Heart right ventricle (tissue), 16 donors: ENCODE measurements at regions not wholly inside any gene's neighbourhood (a gene's known extent, or its start where the extent isn't known, plus 50 kb on each side); places are given as distances from the start of the nearest gene placed in this dataset.

Experiments used
- ATAC-seq, 8 donors: fragments of 200-7000 bp; cut with Tn5 transposase; one replicate each; pipeline ENCODE4 v1.9.1; 2020; ENCODE audit warnings: mild to moderate bottlenecking in 8 of 8, moderate library complexity in 8 of 8, moderate number of reproducible peaks in 1 of 8
- DNase-seq, 2 donors: peaks; one replicate each; pipeline ENCODE4 v3.0.0-alpha.2; 2020
- H3K27ac ChIP-seq, 10 donors: fragments of 200-600 bp; sonication (generic) in 2 of 10; one replicate each; pipeline versions ENCODE4 v1.5.0 to v1.8.0; 2020 to 2022; ENCODE audit warnings: mild to moderate bottlenecking in 3 of 10
- H3K27me3 ChIP-seq, 7 donors: fragments of 200-600 bp; one replicate each; pipeline ENCODE4 v1.8.0; 2021 to 2022; ENCODE audit warnings: mild to moderate bottlenecking in 2 of 7
- H3K36me3 ChIP-seq, 9 donors: fragments of 200-600 bp; sonication (generic) in 1 of 9; one replicate each; pipeline versions ENCODE4 v1.5.0 to v1.8.0; 2020 to 2022; ENCODE audit warnings: mild to moderate bottlenecking in 2 of 9
- H3K4me1 ChIP-seq, 9 donors: fragments of 200-600 bp; sonication (generic) in 1 of 9; one replicate each; pipeline versions ENCODE4 v1.5.0 to v1.8.0; 2020 to 2022; ENCODE audit warnings: mild to moderate bottlenecking in 4 of 9
- H3K4me3 ChIP-seq, 10 donors: fragments of 200-600 bp; sonication (generic) in 2 of 10; one replicate each; pipeline versions ENCODE4 v1.5.0 to v1.8.0; 2020 to 2022; ENCODE audit warnings: mild to moderate bottlenecking in 7 of 10, moderate library complexity in 2 of 10
- H3K9me3 ChIP-seq, 11 donors: fragments of 200-600 bp in 10 of 11; sonication (generic) in 2 of 11; one replicate each; pipeline versions ENCODE4 v1.5.0 to v1.8.0; 2013 to 2022; ENCODE audit warnings: mild to moderate bottlenecking in 2 of 11, control low read depth in 1 of 11, moderate library complexity in 1 of 11
- CTCF ChIP-seq, 9 donors: fragments of 200-600 bp; sonication (generic) in 2 of 9; IDR thresholded peaks; one replicate each; pipeline versions ENCODE4 v1.5.0 to v1.8.0; 2021 to 2022; ENCODE audit warnings: antibody characterized with exemption in 9 of 9, mild to moderate bottlenecking in 5 of 9, moderate library complexity in 1 of 9
- WGBS, 2 donors: extraction: QIAGEN DNeasy Blood & Tissue Kit; methylation state at CpG; one replicate each; pipeline ENCODE4 v1.1.7; 2013; ENCODE audit warnings: inconsistent platforms in 1 of 2; 5-methylcytosine and 5-hydroxymethylcytosine counted together
- intact Hi-C, 10 donors: fragments of 100-400 bp; cut with DNase I; formaldehyde crosslinking; loops; one replicate each; pipeline versions ENCODE4 v1.11.1 to v1.14.2; 2022
- donor health status: Arrhythmogenic right ventricular cardiomyopathy.
- donor health status: ischemic (EF 13 %, LVEDD 7.1; RV severe dilation, severe dysfunction).
- donor health status: healthy with polysubstance abuse.
- donor health status: DM: no; HTN: yes; CAD: no.
- donor health status: DM: no; HTN: no; CAD: no.
- donor health status: ischemic (EF 25% LVEDD 6.9; RV normal size, moderate dysfunction).
- donor health status: ischemic (EF 25% LVEDD 5.7; RV mildly dilated, moderate dysfunction).
- donor health status: healthy.
- donor health status: DM: yes; HTN: yes; CAD: no.
- donor health status: Ischemic cardiomyopathy.
- donor health status: ischemic (EF 35%, LVEDD 5.7; RV mildly dilated, moderate dysfunction).
- donor health status: nonischemic (EF 11% LVEDD 7.7; RV severe dilation, severe dysfunction).
- donor health status: DM: yes; HTN: yes; CAD: no.
- donor health status: PGD.
- donor health status: ischemic (EF 29% LVEDD 5.4; RV normal size, mild dysfunction).
- donor health status: nonischemic (EF 23%, LVEDD 6.1; RV moderate dilation, normal function).

DNA sequence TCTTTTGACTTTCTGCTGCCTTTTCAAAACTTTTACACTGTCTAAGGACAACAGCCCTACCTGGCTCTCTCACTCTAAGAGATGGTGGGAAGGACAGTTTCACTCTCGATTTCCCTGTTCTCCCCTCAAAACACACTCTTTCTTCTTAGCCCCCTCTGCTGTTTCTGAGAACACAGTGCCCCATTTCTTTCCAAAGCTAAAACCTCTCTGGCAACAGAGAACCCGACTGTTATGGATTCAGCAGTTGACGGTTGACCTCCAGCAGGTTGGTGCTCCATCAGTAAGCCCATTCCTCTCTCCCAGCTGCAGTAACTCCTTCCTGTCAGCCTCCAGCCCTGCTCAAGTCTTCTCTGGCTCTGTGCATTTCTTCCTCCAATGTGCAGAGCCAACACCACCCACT is 88.2 kb upstream of the ABCD3 start:
- TF ChIP-seq CTCF (IDR thresholded peaks at IDR 0.05): peak in 8 of 9 donors; percentile 38 to 71 (median 54)
- Histone ChIP-seq H3K36me3 (no peaks in the 10 kb centered on the region), H3K27me3 (peaks cover 0 to 16% (median 0%) of the 10 kb centered on the region in 7 donors), H3K4me1 (peaks cover 0 to 83% (median 58%) of the 10 kb centered on the region in 9 donors), H3K9me3 (no peaks in the 10 kb centered on the region), H3K27ac (peak overlapping the region in 9 of 10 donors; percentile 34 to 91 (median 78)), H3K4me3 (peak overlapping the region in 4 of 10 donors; percentile 5 to 18 (median 9))
- 31 to 32% methylated on average over 3 of the region's 3 CpGs for WGBS, 2 donors
- peak in 1 of 2 donors; percentile 24 for DNase-seq
- peak in 6 of 8 donors; percentile 28 to 54 (median 41) for ATAC-seq
- intact Hi-C loops: loop anchor here in 8 of 10 donors (2.0 to 10.0 kb wide), 8 partner anchors 83 to 423 kb away; partner anchors contain the start of genes ARHGAP29 (in 3 of the 8) and GCLM (in 1 of the 8)

GRCh38 chr1:94329276-94329675 is 88.9 kb upstream of the ABCD3 start:
- no peaks in the 10 kb centered on the region for H3K9me3 ChIP-seq
- no peak for ATAC-seq
- H3K4me1 ChIP-seq: peaks cover 0 to 83% (median 60%) of the 10 kb centered on the region in 9 donors
- H3K36me3 ChIP-seq: no peaks in the 10 kb centered on the region
- DNase-seq: no peak
- intact Hi-C loops: loop anchor here in 6 of 10 donors (5.0 kb wide), 3 partner anchors 82 to 92 kb away; partner anchors contain the start of gene ARHGAP29 (in 2 of the 6)
- 71 to 81% methylated on average over 4 of the region's 4 CpGs for WGBS, 2 donors
- peak overlapping the region in 3 of 10 donors; percentile 5 to 18 (median 6) for H3K4me3 ChIP-seq
- peaks cover 0 to 16% (median 0%) of the 10 kb centered on the region in 7 donors for H3K27me3 ChIP-seq
- TF ChIP-seq CTCF (IDR thresholded peaks at IDR 0.05): no peak
- H3K27ac ChIP-seq: peak overlapping the region in 9 of 10 donors; percentile 34 to 91 (median 78)

DNA sequence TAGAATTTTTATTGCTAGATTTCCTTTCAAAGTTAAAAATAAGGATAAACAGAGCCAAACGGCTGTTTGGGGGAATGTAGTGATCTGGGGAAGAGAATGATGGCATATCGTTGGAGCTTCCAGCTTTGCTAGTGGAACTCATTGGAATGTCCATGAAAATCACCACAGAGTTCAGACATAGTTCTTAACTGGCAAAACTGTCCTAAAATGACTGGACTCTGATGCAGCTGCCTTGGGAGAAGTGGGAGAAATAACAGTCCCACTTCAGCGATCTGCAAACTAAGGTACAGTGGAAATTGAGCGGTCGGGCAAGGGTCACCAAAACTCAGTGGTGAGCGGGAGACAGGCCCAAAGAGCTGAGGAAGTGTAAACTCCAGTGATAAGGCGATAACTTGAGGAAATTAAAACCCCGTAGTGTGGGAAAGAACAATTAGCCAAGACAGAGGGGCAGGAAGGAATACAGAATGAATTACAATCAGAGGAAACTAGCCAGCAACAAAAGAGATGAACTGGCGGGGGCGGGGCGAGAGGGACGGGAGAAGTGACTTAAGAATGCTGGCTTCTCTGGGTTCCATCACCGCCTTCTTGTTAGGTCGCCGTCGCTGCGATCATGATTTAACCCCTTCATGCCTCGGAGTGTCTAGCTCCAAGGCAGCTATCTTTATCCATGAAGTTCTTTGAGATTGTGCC is 89.8 kb upstream of the ARHGAP29 start:
- Histone ChIP-seq H3K4me1 (peaks cover 0 to 93% (median 77%) of the 10 kb centered on the region in 9 donors), H3K9me3 (no peaks in the 10 kb centered on the region), H3K27me3 (peaks cover 0 to 19% (median 0%) of the 10 kb centered on the region in 7 donors), H3K36me3 (no peaks in the 10 kb centered on the region), H3K4me3 (peak overlapping the region in 4 of 10 donors; percentile 2 to 19 (median 8)), H3K27ac (peak overlapping the region; percentile 19 to 91 (median 76))
- TF ChIP-seq CTCF (IDR thresholded peaks at IDR 0.05): no peak
- intact Hi-C loops: loop anchor here in 7 of 10 donors (2.0 to 5.0 kb wide), 4 partner anchors 80 to 90 kb away; partner anchors contain the start of gene ARHGAP29 (in 2 of the 7)
- ATAC-seq (peak; percentile 45 to 68 (median 63)), DNase-seq (peak; percentile 73 to 84)
- whole genome bisulfite sequencing, 2 donors: 23 to 25% methylated on average over 18 of the region's 18 CpGs

- H3K27ac ChIP-seq: peak overlapping the region; percentile 19 to 91 (median 76)
- TF ChIP-seq CTCF (IDR thresholded peaks at IDR 0.05): no peak
- intact Hi-C loops: loop anchor here in 7 of 10 donors (2.0 to 5.0 kb wide), 4 partner anchors 79 to 89 kb away; partner anchors contain the start of gene ARHGAP29 (in 2 of the 7)
- 32 to 43% methylated on average over 4 of the region's 4 CpGs for WGBS, 2 donors
- H3K9me3 ChIP-seq: no peaks in the 10 kb centered on the region
- peaks cover 0 to 19% (median 0%) of the 10 kb centered on the region in 7 donors for H3K27me3 ChIP-seq
- H3K36me3 ChIP-seq: no peaks in the 10 kb centered on the region
- H3K4me3 ChIP-seq: no peak overlapping the region
- DNase-seq: no peak
- H3K4me1 ChIP-seq: peaks cover 0 to 95% (median 77%) of the 10 kb centered on the region in 9 donors
- no peak for ATAC-seq
Measured at GRCh38 chr1:94326329-94326728, 88.9 kb upstream of the ARHGAP29 start.
